ENCODE measurements at regions not wholly inside any gene's neighbourhood (a gene's known extent, or its start where the extent isn't known, plus 50 kb on each side); places are given as distances from the start of the nearest gene placed in this dataset.
A peak's percentile ranks its signal among the peaks of the same experiment; 100 is the strongest.

DNA sequence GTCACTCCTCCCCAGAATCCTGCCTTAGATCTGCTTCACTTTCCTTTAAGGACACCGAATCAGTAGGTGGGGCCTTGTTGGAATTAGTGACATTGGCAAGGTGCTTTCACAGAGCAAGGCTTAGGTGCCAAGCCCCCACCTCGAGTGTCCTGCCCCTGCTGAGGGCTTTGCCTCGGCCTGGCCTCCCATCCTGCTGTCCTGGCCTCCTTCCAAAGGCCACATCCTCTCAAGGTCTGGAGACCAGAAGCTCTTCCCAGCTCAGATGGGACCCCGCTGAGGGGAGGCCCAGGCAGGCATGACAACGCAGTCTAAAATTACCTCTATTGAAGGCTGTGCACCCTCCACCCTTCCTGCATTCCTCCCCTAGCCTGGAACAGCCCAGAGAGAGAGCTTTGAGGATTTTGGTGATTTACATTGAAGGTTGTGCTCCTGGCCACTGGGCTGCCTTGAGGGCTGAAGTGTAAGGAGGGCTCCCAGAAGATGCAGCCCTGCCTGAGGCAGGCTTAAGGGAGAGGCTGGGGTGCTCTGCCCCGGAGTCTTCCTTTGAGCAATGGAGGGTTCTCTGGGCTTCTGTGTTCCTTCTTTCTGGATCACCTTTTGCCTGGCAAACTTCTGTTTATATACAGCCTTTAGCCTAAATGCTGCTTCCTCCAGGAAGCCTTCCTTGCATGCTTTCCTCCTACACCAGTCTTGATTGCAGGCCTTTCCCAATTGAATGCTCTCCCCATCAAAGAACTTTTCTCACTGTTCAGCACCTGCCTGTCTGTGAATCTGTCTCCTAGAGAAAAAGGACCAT lies 154.4 kb downstream of the DDX1 start:
- DNase-seq (ENCODE audit: low spot score), result no peak
- TF ChIP-seq, protein P1, sequence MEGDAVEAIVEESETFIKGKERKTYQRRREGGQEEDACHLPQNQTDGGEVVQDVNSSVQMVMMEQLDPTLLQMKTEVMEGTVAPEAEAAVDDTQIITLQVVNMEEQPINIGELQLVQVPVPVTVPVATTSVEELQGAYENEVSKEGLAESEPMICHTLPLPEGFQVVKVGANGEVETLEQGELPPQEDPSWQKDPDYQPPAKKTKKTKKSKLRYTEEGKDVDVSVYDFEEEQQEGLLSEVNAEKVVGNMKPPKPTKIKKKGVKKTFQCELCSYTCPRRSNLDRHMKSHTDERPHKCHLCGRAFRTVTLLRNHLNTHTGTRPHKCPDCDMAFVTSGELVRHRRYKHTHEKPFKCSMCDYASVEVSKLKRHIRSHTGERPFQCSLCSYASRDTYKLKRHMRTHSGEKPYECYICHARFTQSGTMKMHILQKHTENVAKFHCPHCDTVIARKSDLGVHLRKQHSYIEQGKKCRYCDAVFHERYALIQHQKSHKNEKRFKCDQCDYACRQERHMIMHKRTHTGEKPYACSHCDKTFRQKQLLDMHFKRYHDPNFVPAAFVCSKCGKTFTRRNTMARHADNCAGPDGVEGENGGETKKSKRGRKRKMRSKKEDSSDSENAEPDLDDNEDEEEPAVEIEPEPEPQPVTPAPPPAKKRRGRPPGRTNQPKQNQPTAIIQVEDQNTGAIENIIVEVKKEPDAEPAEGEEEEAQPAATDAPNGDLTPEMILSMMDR (IDR thresholded peaks at IDR 0.05; ENCODE audit: extremely low read depth, missing control alignments), result no peak

DNA sequence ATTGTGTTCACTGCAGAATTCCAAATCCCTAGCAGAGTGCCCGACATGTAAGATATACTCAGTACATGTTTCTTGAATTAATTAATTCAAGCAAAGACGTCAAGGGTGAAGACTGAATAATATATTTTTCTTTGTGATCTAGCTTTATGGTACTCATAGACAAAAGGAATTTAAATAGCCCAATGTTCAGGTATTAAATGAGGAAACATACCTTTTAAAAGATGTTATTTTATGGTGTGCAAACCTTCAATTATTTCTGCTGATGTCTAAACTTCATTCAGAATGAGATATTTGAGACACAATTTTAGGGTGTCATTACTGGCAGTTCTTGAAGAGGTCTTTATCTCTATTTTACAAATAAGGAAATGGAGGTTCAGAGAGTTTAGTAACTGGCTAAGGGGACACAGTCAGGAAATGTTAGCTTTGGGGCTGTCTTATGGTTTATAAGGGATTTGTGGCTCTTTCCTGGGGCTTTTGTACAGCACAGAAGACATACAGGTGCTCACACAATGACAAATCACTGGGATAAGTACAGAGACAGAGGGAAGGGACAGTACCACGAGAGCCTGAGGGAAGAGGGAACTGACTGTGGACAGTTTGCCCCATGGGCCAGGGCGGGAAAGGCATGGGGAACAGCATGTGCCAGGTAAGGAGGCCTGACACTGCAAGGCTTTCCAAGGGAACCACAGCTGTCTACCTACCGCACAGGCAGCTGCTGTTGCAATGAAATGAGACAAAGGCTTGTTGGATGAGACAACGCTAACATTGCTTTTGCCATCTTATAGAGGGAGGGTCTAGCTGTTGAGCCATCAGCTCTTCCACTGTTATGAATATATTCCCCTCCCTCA lies 155.3 kb downstream of the DDX1 start:
- DNase-seq (ENCODE audit: low spot score), result no peak
- TF ChIP-seq, protein P1 (IDR thresholded peaks at IDR 0.05; ENCODE audit: extremely low read depth, missing control alignments), result no peak

DNA sequence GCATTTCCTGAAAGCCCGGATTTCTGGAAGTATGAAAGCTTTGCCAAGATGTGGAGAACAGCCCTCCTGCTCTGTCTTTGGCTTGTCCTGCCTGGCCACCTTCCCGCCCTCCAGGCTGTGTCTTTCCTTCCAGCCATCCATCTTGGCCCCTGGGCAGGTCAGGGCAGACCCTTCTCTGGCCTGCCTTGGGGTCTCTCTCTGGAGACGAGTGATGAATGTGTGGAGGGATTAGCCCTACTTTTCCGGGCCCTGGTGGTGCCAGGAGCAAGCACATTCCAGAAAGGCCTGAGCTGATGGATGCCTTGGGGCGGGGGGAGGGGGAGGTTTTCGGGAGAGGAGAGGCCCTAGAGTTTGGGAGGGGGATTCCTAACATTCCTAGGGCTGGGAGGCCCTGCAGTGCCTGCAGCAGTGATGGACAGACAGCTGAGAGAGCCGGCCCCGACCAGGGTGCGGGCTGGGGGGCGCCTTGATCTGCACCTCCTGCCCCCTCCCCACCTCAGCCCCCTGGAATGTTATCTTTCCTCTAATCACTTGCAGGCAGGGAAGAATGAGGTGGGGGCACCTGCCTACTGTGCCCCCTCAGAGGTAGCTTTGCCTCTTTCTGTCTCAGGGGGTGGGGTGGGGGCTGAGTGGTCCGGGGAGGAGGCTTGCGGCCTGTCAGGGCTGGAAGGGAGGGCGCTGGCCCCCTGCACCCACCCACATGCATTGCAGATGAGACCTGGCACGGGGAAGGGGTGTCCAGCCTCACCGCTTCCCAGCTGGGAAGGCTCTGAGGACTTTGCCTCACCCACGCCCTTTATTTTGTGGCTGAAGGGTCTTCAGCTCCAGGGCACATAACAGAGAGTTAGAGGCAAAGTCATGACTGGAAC lies 156.2 kb downstream of the DDX1 start:
- TF ChIP-seq, protein P1 (IDR thresholded peaks at IDR 0.05; ENCODE audit: extremely low read depth, missing control alignments), result no peak
- DNase-seq (ENCODE audit: low spot score), result no peak

DNA sequence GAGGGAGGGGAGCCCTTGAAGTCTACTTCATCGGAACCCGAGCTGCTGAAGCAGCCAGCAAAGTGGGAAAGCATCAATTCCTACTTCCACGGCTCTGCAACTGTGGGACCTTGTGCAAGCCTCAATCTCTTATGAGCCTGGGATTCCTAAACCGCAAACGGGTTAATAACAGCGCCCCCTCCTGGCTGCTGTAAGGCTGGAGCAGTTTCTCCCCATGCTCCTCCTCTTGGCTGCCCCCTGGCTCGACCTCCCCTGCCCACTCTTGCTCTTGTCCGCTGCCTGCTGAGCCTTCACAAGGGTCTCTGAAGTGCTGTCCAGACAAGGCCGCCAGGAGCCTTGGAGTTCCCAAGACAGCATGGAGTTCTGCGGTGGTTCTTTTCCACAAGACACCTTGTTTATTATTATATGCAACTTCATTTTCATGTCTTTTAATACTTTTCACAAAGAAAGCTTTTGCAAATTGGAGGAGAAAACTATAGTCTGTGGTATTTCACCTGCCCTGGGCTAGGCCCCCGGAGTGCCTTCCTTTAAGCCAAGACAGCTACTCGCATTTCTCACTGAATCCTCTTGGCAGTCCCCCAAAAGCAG lies 157.2 kb downstream of the DDX1 start:
- peak; percentile 49 for DNase-seq (ENCODE audit: low spot score)
- TF ChIP-seq, protein P1 (IDR thresholded peaks at IDR 0.05; ENCODE audit: extremely low read depth, missing control alignments), result no peak

DNA sequence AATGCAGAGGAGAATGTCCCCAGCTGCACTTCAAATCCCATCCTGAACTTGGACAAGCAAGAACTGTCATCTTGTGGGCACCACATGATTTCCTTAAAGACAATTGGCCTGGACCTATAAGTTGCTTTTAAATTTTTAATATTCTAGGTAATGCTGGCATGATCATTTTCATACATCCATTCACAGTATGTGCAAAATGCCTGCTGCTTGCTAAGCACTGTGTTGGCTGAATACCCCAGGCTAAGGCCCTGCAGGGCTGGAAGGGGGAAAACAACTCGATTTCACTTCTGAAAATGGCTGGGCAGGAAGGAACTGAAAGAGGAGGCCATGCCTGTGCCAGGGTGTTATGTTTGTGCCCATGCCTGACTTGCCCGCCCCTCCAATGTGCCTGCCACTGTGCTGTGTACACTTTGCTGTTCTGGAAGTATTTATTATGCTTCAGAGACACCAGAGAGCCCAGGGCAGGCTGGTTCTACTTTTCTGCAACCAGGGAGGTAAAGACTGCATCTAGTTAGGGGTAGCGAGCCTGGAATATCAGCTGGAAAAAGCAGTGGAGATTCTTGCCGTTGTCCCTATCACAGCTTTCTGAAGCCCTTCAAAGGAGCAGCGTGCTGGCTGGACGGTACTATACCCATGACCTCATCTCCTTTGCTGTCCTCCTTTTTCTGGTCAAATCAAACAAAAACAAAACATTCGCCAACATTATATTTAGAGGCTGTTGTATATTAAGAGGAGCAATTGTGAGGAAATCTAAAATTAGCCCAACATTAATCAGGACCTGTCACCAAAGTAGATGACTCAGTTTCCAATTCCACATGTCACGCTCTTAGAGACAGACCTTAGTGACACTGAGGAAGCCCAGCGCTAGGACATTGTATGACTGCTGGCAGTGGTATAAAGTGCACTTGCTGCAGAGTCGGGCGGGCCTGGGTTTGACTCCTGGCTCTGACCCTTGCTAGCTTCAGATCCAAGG lies 158.1 kb downstream of the DDX1 start:
- DNase-seq (ENCODE audit: low spot score), result no peak
- TF ChIP-seq, protein P1 (IDR thresholded peaks at IDR 0.05; ENCODE audit: extremely low read depth, missing control alignments), result no peak

DNA sequence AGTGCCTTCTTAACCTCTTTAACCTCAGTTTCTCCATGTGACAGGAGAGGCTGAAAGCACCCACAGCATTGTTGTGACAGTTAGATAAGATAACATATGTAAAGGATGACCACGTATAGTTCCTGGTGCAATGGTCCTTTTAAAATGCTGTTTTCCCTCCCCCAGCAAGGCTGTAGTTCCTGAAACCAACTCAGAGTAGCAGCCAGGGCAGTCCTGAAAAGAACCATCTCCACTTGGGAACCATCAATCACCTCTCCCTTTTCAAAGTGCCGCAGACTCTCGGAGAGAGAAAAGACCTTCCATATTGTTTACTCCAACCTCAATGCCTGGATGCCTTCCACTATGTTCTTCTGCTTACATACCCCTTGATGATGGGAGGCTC lies 158.8 kb downstream of the DDX1 start:
- DNase-seq (ENCODE audit: low spot score), result no peak
- TF ChIP-seq, protein P1 (IDR thresholded peaks at IDR 0.05; ENCODE audit: extremely low read depth, missing control alignments), result no peak
